Osteocyte (in vitro differentiated cells): ENCODE measurements at regions not wholly inside any gene's neighbourhood (a gene's known extent, or its start where the extent isn't known, plus 50 kb on each side); places are given as distances from the start of the nearest gene placed in this dataset.

Experiments used
- DNase-seq: peaks from one replicate; pipeline ENCODE4 v3.0.0; 2021; ENCODE audit warnings: mixed read lengths; ENCODE audit not compliant: unreplicated experiment; ENCODE audit errors: extremely low spot score
- H3K27ac Mint-ChIP-seq: one replicate; pipeline ENCODE4 v1.8.0; 2021; ENCODE audit warnings: mild to moderate bottlenecking, mixed read lengths; ENCODE audit not compliant: unreplicated experiment
- H3K27me3 Mint-ChIP-seq: one replicate; pipeline ENCODE4 v1.8.0; 2021; ENCODE audit warnings: mixed read lengths; ENCODE audit not compliant: unreplicated experiment
- H3K36me3 Mint-ChIP-seq: one replicate; pipeline ENCODE4 v1.8.0; 2021; ENCODE audit warnings: mixed read lengths; ENCODE audit not compliant: unreplicated experiment
- H3K4me1 Mint-ChIP-seq: one replicate; pipeline ENCODE4 v1.8.0; 2021; ENCODE audit warnings: mixed read lengths; ENCODE audit not compliant: unreplicated experiment
- H3K4me3 Mint-ChIP-seq: one replicate; pipeline ENCODE4 v1.8.0; 2021; ENCODE audit warnings: mild to moderate bottlenecking, moderate library complexity, mixed read lengths; ENCODE audit not compliant: unreplicated experiment
- H3K9me3 Mint-ChIP-seq: one replicate; pipeline ENCODE4 v1.8.0; 2021; ENCODE audit warnings: mixed read lengths; ENCODE audit not compliant: unreplicated experiment
- CTCF ChIP-seq: fragments of 200-600 bp; sonication (generic); IDR thresholded peaks from 2 replicates; pipeline ENCODE4 v1.5.0; 2021; ENCODE audit warnings: antibody characterized with exemption, mild to moderate bottlenecking, moderate library complexity

GRCh38 chr6:146884728-146885127, 286.0 kb downstream of the ADGB start:
- Mint-ChIP-seq H3K27me3 (no peaks in the 10 kb centered on the region), H3K4me1 (peaks cover 13% of the 10 kb centered on the region), H3K36me3 (no peaks in the 10 kb centered on the region), H3K27ac (no peak overlapping the region), H3K9me3 (no peaks in the 10 kb centered on the region), H3K4me3 (no peak overlapping the region)
- no peak for TF ChIP-seq CTCF
- DNase-seq, result no peak

- peaks cover 11% of the 10 kb centered on the region for H3K4me1 Mint-ChIP-seq
- no peaks in the 10 kb centered on the region for H3K36me3 Mint-ChIP-seq
- H3K27ac Mint-ChIP-seq, result no peak overlapping the region
- no peak for DNase-seq
- no peaks in the 10 kb centered on the region for H3K27me3 Mint-ChIP-seq
- TF ChIP-seq CTCF, result no peak
- H3K9me3 Mint-ChIP-seq, result no peaks in the 10 kb centered on the region
- H3K4me3 Mint-ChIP-seq, result no peak overlapping the region
Measured at GRCh38 chr6:146885708-146886457, 287.1 kb downstream of the ADGB start.

- TF ChIP-seq CTCF, result no peak
- no peak for DNase-seq
- Mint-ChIP-seq H3K4me1 (peaks cover 10% of the 10 kb centered on the region), H3K27ac (no peak overlapping the region), H3K4me3 (no peak overlapping the region), H3K9me3 (no peaks in the 10 kb centered on the region), H3K36me3 (no peaks in the 10 kb centered on the region), H3K27me3 (no peaks in the 10 kb centered on the region)
Measured at GRCh38 chr6:146886587-146887446, 288.0 kb downstream of the ADGB start.

- peaks cover 16% of the 10 kb centered on the region for H3K4me1 Mint-ChIP-seq
- no peaks in the 10 kb centered on the region for H3K36me3 Mint-ChIP-seq
- no peak overlapping the region for H3K27ac Mint-ChIP-seq
- H3K4me3 Mint-ChIP-seq, result no peak overlapping the region
- no peak for DNase-seq
- H3K27me3 Mint-ChIP-seq, result no peaks in the 10 kb centered on the region
- no peaks in the 10 kb centered on the region for H3K9me3 Mint-ChIP-seq
- no peak for TF ChIP-seq CTCF
Measured at GRCh38 chr6:146887447-146888077, 288.8 kb downstream of the ADGB start.

GRCh38 chr6:146889303-146889702, 290.5 kb downstream of the ADGB start:
- Mint-ChIP-seq H3K9me3 (no peaks in the 10 kb centered on the region), H3K27me3 (no peaks in the 10 kb centered on the region), H3K36me3 (no peaks in the 10 kb centered on the region), H3K4me1 (peaks cover 21% of the 10 kb centered on the region), H3K4me3 (no peak overlapping the region), H3K27ac (no peak overlapping the region)
- no peak for TF ChIP-seq CTCF
- no peak for DNase-seq
